ENCODE measurements at regions not wholly inside any gene's neighbourhood (a gene's known extent, or its start where the extent isn't known, plus 50 kb on each side); places are given as distances from the start of the nearest gene placed in this dataset.

- H3K79me2 ChIP-seq (ENCODE audit: insufficient read depth, low read length), result no peaks in the 10 kb centered on the region
- no peak for DNase-seq (ENCODE audit: insufficient read length, low spot score, missing footprints)
- no peak overlapping the region for H3K27ac ChIP-seq (ENCODE audit: low read depth, low read length)
- H3K4me2 ChIP-seq (ENCODE audit: insufficient read depth, low read length), result no peak overlapping the region
- no peaks in the 10 kb centered on the region for H3K4me1 ChIP-seq (ENCODE audit: insufficient read depth, low read length)
- H3K27me3 ChIP-seq (ENCODE audit: insufficient read depth, low read length), result peaks cover 8% of the 10 kb centered on the region
- no peak for TF ChIP-seq CTCF (IDR thresholded peaks at IDR 0.05; ENCODE audit: extremely low read depth, low read depth, low read length)
- H4K20me1 ChIP-seq (ENCODE audit: insufficient read depth, low read length), result no peaks in the 10 kb centered on the region
- H3K4me3 ChIP-seq (ENCODE audit: insufficient read depth, low read length), result no peak overlapping the region
- no peaks in the 10 kb centered on the region for H3K9me3 ChIP-seq (ENCODE audit: low read depth, low read length)
- H3K36me3 ChIP-seq (ENCODE audit: insufficient read depth, low read length), result no peaks in the 10 kb centered on the region
- no peak overlapping the region for H2AFZ ChIP-seq (ENCODE audit: low read length)
Observed at GRCh38 chr2:236856848-236857235, 228.8 kb upstream of the COPS8 start.

- Histone ChIP-seq H3K36me3 (ENCODE audit: insufficient read depth, low read length) (no peaks in the 10 kb centered on the region), H3K4me2 (ENCODE audit: insufficient read depth, low read length) (no peak overlapping the region), H3K79me2 (ENCODE audit: insufficient read depth, low read length) (no peaks in the 10 kb centered on the region), H2AFZ (ENCODE audit: low read length) (no peak overlapping the region), H3K9me3 (ENCODE audit: low read depth, low read length) (no peaks in the 10 kb centered on the region), H4K20me1 (ENCODE audit: insufficient read depth, low read length) (no peaks in the 10 kb centered on the region), H3K4me3 (ENCODE audit: insufficient read depth, low read length) (no peak overlapping the region), H3K4me1 (ENCODE audit: insufficient read depth, low read length) (no peaks in the 10 kb centered on the region), H3K27ac (ENCODE audit: low read depth, low read length) (no peak overlapping the region), H3K27me3 (ENCODE audit: insufficient read depth, low read length) (peaks cover 8% of the 10 kb centered on the region)
- no peak for TF ChIP-seq CTCF (IDR thresholded peaks at IDR 0.05; ENCODE audit: extremely low read depth, low read depth, low read length)
- no peak for DNase-seq (ENCODE audit: insufficient read length, low spot score, missing footprints)
Observed at GRCh38 chr2:236857246-236857645, 228.4 kb upstream of the COPS8 start.

- H3K4me1 ChIP-seq (ENCODE audit: insufficient read depth, low read length), result no peaks in the 10 kb centered on the region
- H3K4me3 ChIP-seq (ENCODE audit: insufficient read depth, low read length), result no peak overlapping the region
- no peaks in the 10 kb centered on the region for H3K79me2 ChIP-seq (ENCODE audit: insufficient read depth, low read length)
- H3K27ac ChIP-seq (ENCODE audit: low read depth, low read length), result no peak overlapping the region
- no peaks in the 10 kb centered on the region for H4K20me1 ChIP-seq (ENCODE audit: insufficient read depth, low read length)
- H2AFZ ChIP-seq (ENCODE audit: low read length), result no peak overlapping the region
- H3K4me2 ChIP-seq (ENCODE audit: insufficient read depth, low read length), result no peak overlapping the region
- H3K36me3 ChIP-seq (ENCODE audit: insufficient read depth, low read length), result no peaks in the 10 kb centered on the region
- H3K9me3 ChIP-seq (ENCODE audit: low read depth, low read length), result no peaks in the 10 kb centered on the region
- peaks cover 8% of the 10 kb centered on the region for H3K27me3 ChIP-seq (ENCODE audit: insufficient read depth, low read length)
- no peak for TF ChIP-seq CTCF (IDR thresholded peaks at IDR 0.05; ENCODE audit: extremely low read depth, low read depth, low read length)
- DNase-seq (ENCODE audit: insufficient read length, low spot score, missing footprints), result no peak
Observed at GRCh38 chr2:236857781-236858180, 227.9 kb upstream of the COPS8 start.

- no peak for DNase-seq (ENCODE audit: insufficient read length, low spot score, missing footprints)
- H3K4me3 ChIP-seq (ENCODE audit: insufficient read depth, low read length), result no peak overlapping the region
- TF ChIP-seq CTCF (IDR thresholded peaks at IDR 0.05; ENCODE audit: extremely low read depth, low read depth, low read length), result no peak
Observed at GRCh38 chr2:236858661-236859060, 227.0 kb upstream of the COPS8 start.

More at GRCh38 chr2:236858661-236859060, 227.0 kb upstream of the COPS8 start:
- Histone ChIP-seq H3K36me3 (ENCODE audit: insufficient read depth, low read length) (no peaks in the 10 kb centered on the region), H4K20me1 (ENCODE audit: insufficient read depth, low read length) (no peaks in the 10 kb centered on the region), H3K27ac (ENCODE audit: low read depth, low read length) (no peak overlapping the region), H3K79me2 (ENCODE audit: insufficient read depth, low read length) (no peaks in the 10 kb centered on the region), H3K9me3 (ENCODE audit: low read depth, low read length) (no peaks in the 10 kb centered on the region), H3K4me2 (ENCODE audit: insufficient read depth, low read length) (no peak overlapping the region), H3K27me3 (ENCODE audit: insufficient read depth, low read length) (peaks cover 8% of the 10 kb centered on the region), H3K4me1 (ENCODE audit: insufficient read depth, low read length) (no peaks in the 10 kb centered on the region), H2AFZ (ENCODE audit: low read length) (no peak overlapping the region)
